ENCODE measurements at regions not wholly inside any gene's neighbourhood (a gene's known extent, or its start where the extent isn't known, plus 50 kb on each side); places are given as distances from the start of the nearest gene placed in this dataset.

- Mint-ChIP-seq H3K27me3 (peaks cover 3% of the 10 kb centered on the region), H3K27ac (no peak overlapping the region), H3K36me3 (ENCODE audit: low read depth) (no peaks in the 10 kb centered on the region), H3K4me3 (no peak overlapping the region), H3K9me3 (no peaks in the 10 kb centered on the region), H3K4me1 (ENCODE audit: low read depth) (peaks cover 4% of the 10 kb centered on the region)
- POLR2A ChIA-PET: no interaction called here
- intact Hi-C loops (cut with micrococcal nuclease): no loop called here
- TF ChIP-seq CTCF (IDR thresholded peaks at IDR 0.05): no peak
- DNase-seq: no peak
- CTCF ChIA-PET: interaction anchor here (0.8 to 5.4 kb wide), 13 partner anchors 13 to 300 kb away, joined by 3 to 60 read pairs (median 4); no protein-coding TSS in a partner anchor
- ATAC-seq: no peak
Observed at GRCh38 chr14:106346084-106346483, 819.7 kb downstream of the TMEM121 start.

DNA sequence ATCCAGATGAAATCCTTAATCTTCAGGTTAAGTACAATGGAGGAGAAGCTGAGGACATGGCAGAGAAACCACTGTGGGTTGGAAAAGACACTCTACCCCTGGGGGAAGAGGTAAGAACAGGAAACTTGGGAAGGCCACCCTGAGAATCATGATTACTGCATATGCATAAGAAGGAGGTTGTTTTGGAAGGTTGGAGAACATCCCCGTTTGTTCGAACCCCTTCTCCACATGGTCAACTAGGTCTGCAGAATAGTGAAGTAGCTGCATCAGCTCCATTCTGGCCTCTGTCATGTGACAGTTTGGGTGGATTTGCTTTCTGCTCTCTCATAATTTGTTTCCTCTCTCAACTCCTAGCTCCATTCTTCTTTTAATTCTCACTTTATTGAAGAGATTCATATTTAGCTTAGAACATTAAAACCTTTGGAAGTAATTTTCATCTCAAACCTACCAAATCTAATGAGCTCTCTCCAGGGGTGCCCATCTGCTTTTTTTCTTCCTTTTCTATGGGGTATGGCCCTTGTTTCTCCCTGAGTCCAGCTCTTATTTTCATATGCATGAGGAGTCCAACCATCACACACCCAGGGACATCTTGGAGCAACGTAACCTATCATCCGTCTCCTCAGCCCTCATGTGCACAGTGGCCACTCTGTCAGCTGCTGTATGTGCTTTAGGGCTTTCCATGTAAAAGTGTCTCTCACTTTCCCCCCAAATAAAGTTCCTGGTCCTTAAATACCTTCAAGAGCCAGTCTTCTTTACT lies 820.3 kb downstream of the TMEM121 start:
- H3K36me3 Mint-ChIP-seq (ENCODE audit: low read depth): no peaks in the 10 kb centered on the region
- CTCF ChIA-PET: interaction anchor here (0.7 to 5.4 kb wide), 21 partner anchors 12 to 317 kb away, joined by 3 to 60 read pairs (median 4); no protein-coding TSS in a partner anchor
- no peak overlapping the region for H3K4me3 Mint-ChIP-seq
- DNase-seq (no peak), ATAC-seq (no peak)
- H3K4me1 Mint-ChIP-seq (ENCODE audit: low read depth): peaks cover 4% of the 10 kb centered on the region
- no peak overlapping the region for H3K27ac Mint-ChIP-seq
- POLR2A ChIA-PET: no interaction called here
- no peaks in the 10 kb centered on the region for H3K9me3 Mint-ChIP-seq
- H3K27me3 Mint-ChIP-seq: peaks cover 3% of the 10 kb centered on the region
- intact Hi-C loops (cut with micrococcal nuclease): no loop called here
- no peak for TF ChIP-seq CTCF (IDR thresholded peaks at IDR 0.05)

DNA sequence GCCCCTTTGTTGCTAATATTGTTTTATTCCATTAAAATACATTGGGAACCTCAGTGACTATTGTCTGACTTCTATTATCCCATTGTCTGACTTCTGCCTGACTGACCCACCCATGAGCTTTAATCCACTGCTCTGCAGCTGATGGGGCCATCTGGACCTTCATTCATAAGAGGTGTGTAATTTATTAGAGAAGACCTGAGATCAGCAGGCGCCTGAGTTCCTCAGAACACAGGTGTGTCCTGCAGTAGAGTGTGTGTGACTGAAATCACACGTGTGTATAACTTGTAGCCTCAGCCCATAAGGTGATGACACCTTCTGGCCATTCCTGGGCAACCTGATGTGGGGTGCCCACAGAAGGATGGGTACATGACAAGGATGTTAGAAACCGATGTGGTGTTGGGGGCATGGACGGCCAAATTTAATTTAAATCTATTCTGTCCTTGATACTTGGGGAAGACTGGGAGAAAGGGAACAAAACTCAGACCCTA lies 821.0 kb downstream of the TMEM121 start:
- Mint-ChIP-seq H3K27ac (no peak overlapping the region), H3K4me3 (no peak overlapping the region), H3K9me3 (no peaks in the 10 kb centered on the region), H3K27me3 (peaks cover 3% of the 10 kb centered on the region), H3K4me1 (ENCODE audit: low read depth) (peaks cover 4% of the 10 kb centered on the region), H3K36me3 (ENCODE audit: low read depth) (no peaks in the 10 kb centered on the region)
- ATAC-seq: no peak
- no peak for DNase-seq
- no peak for TF ChIP-seq CTCF (IDR thresholded peaks at IDR 0.05)
- CTCF ChIA-PET: interaction anchor here (0.7 to 5.4 kb wide), 20 partner anchors 11 to 316 kb away, joined by 3 to 60 read pairs (median 4); no protein-coding TSS in a partner anchor
- POLR2A ChIA-PET: interaction anchor here (1.1 kb wide), 1 partner anchor 320 kb away, joined by 5 read pairs; no protein-coding TSS in a partner anchor
- intact Hi-C loops (cut with micrococcal nuclease): no loop called here

DNA sequence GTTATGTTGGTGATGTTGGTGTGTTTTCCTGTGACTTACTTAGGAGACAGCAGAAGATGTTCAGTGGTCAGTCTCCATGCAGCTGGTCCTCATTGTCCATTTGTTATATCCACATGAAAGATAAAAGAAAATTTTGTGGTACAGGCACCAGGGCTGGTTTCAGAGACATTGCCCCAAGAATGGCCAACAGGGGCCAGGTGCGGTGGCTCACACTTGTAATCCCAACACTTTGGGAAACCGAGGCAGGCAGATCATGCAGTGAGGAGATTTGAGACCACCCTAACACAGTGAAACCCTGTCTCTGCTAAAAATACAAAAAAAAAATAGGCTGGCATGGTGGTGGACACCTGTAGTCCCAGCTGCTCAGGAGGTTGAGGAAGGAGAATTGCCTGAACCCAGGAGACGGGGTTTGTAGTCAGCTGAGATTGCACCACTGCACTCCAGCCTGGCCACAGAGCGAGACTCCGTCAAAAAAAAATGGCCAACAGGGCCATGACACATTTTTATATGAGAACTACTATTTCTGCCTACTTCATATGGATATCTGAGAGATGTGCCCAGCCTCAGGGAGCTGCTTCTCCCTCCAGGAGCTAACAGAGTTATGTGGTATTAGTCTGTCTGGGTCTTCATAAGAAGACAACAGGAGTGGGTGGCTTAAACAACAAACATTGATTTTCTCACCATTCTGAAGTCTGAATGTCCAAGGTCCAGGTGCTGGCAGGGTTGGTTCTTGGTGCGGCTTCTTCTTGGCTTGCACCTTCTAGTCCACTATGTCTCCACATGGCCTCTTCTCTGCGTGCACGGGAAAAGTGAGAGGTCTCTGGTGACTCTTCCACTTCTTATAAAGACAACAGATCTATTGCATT lies 821.7 kb downstream of the TMEM121 start:
- POLR2A ChIA-PET: interaction anchor here (1.1 kb wide), 1 partner anchor 321 kb away, joined by 5 read pairs; no protein-coding TSS in a partner anchor
- H3K27ac Mint-ChIP-seq: no peak overlapping the region
- CTCF ChIA-PET: interaction anchor here (0.7 to 5.4 kb wide), 10 partner anchors 11 to 285 kb away, joined by 3 to 60 read pairs (median 4); no protein-coding TSS in a partner anchor
- H3K4me1 Mint-ChIP-seq (ENCODE audit: low read depth): peaks cover 4% of the 10 kb centered on the region
- H3K4me3 Mint-ChIP-seq: no peak overlapping the region
- intact Hi-C loops (cut with micrococcal nuclease): no loop called here
- H3K36me3 Mint-ChIP-seq (ENCODE audit: low read depth): no peaks in the 10 kb centered on the region
- TF ChIP-seq CTCF (IDR thresholded peaks at IDR 0.05): no peak
- ATAC-seq: no peak
- peaks cover 3% of the 10 kb centered on the region for H3K27me3 Mint-ChIP-seq
- DNase-seq: no peak
- H3K9me3 Mint-ChIP-seq: no peaks in the 10 kb centered on the region
